Mucosa of descending colon (tissue), 3 donors: ENCODE measurements at regions not wholly inside any gene's neighbourhood (a gene's known extent, or its start where the extent isn't known, plus 50 kb on each side); places are given as distances from the start of the nearest gene placed in this dataset.
"Not testable (repeated sequence)": the region's sequence is repeated elsewhere in the genome, so short reads cannot be mapped to it uniquely, and the experiment has no call there.

Experiments used
- ATAC-seq: fragments of 200-7000 bp; cut with Tn5 transposase; one replicate; pipeline ENCODE4 v1.9.1; 2020; ENCODE audit warnings: mild to moderate bottlenecking, moderate library complexity
- DNase-seq, 3 donors: peaks; one replicate each; pipeline ENCODE4 v3.0.0-alpha.2; 2020
- H3K36me3 ChIP-seq: fragments of 200-600 bp; one replicate; pipeline ENCODE4 v1.8.0; 2021; ENCODE audit warnings: low read depth, mild to moderate bottlenecking
- H3K4me1 ChIP-seq: fragments of 200-600 bp; one replicate; pipeline ENCODE4 v1.8.0; 2021; ENCODE audit warnings: low read depth, mild to moderate bottlenecking
- H3K4me3 ChIP-seq: fragments of 200-600 bp; one replicate; pipeline ENCODE4 v1.8.0; 2021; ENCODE audit warnings: mild to moderate bottlenecking
- H3K9me3 ChIP-seq: fragments of 200-600 bp; one replicate; pipeline ENCODE4 v1.8.0; 2021; ENCODE audit warnings: mild to moderate bottlenecking
- CTCF ChIP-seq: fragments of 200-600 bp; IDR thresholded peaks from one replicate; pipeline ENCODE4 v1.8.0; 2022; ENCODE audit warnings: antibody characterized with exemption, mild to moderate bottlenecking
- intact Hi-C, 2 donors: fragments of 100-400 bp; cut with DNase I in 1 of 2; cut with micrococcal nuclease in 1 of 2; formaldehyde crosslinking; loops; one replicate each; pipeline versions ENCODE4 v1.11.0 to v1.11.1; 2022; cut with DNase I, micrococcal nuclease
- donor health status: DM: no; HTN: no; CAD: no; lungs with moderate emphysema.
- donor health status: DM: no; HTN: no; CAD: no.
- donor health status: DM: no; HTN: yes; CAD: no.

- TF ChIP-seq CTCF = no peak
- no peak overlapping the region for H3K4me3 ChIP-seq
- intact Hi-C loops = no loop called here
- H3K9me3 ChIP-seq = no peaks in the 10 kb centered on the region
- no peaks in the 10 kb centered on the region for H3K36me3 ChIP-seq
- H3K4me1 ChIP-seq = no peaks in the 10 kb centered on the region
- DNase-seq (no peak), ATAC-seq (no peak)
These were observed 193.0 kb downstream of the IL20RB start for GRCh38 chr3:137150825-137151224.

GRCh38 chr3:137153046-137153445 lies 195.3 kb downstream of the IL20RB start:
- H3K36me3 ChIP-seq, ATAC-seq, intact Hi-C loops, H3K9me3 ChIP-seq, H3K4me3 ChIP-seq, H3K4me1 ChIP-seq, DNase-seq: not testable (repeated sequence)

- Histone ChIP-seq H3K36me3 (no peaks in the 10 kb centered on the region), H3K9me3 (no peaks in the 10 kb centered on the region), H3K4me1 (no peaks in the 10 kb centered on the region), H3K4me3 (no peak overlapping the region)
- intact Hi-C loops = no loop called here
- no peak for TF ChIP-seq CTCF
- DNase-seq = no peak
- no peak for ATAC-seq
These were observed 205.6 kb downstream of the IL20RB start for GRCh38 chr3:137163241-137163871.

- no peaks in the 10 kb centered on the region for H3K9me3 ChIP-seq
- H3K4me3 ChIP-seq = no peak overlapping the region
- H3K4me1 ChIP-seq = no peaks in the 10 kb centered on the region
- no peak for TF ChIP-seq CTCF
- no peak for ATAC-seq
- no peaks in the 10 kb centered on the region for H3K36me3 ChIP-seq
- DNase-seq = no peak
- intact Hi-C loops = no loop called here
These were observed 206.2 kb downstream of the IL20RB start for GRCh38 chr3:137163958-137164357.

- no peaks in the 10 kb centered on the region for H3K4me1 ChIP-seq
- ATAC-seq (no peak), DNase-seq (no peak)
These were observed 207.5 kb downstream of the IL20RB start for GRCh38 chr3:137165117-137165806.

More at GRCh38 chr3:137165117-137165806, 207.5 kb downstream of the IL20RB start:
- intact Hi-C loops = no loop called here
- no peaks in the 10 kb centered on the region for H3K9me3 ChIP-seq
- TF ChIP-seq CTCF = no peak
- no peaks in the 10 kb centered on the region for H3K36me3 ChIP-seq
- no peak overlapping the region for H3K4me3 ChIP-seq
